Prostate gland (tissue), 2 donors: ENCODE measurements at regions not wholly inside any gene's neighbourhood (a gene's known extent, or its start where the extent isn't known, plus 50 kb on each side); places are given as distances from the start of the nearest gene placed in this dataset.
"Not testable (repeated sequence)": the region's sequence is repeated elsewhere in the genome, so short reads cannot be mapped to it uniquely, and the experiment has no call there.

Experiments
- DNase-seq: peaks from one replicate; pipeline ENCODE4 v3.0.0-alpha.2; 2019; ENCODE audit warnings: low spot score
- H3K27ac ChIP-seq, 2 donors: fragments of 200-600 bp; sonication (generic); 2 replicates each; pipeline ENCODE4 v1.5.1; 2017 to 2019
- H3K27me3 ChIP-seq: fragments of 200-600 bp; sonication (generic); replicated peaks from 2 replicates; pipeline ENCODE4 v1.5.1; 2019; ENCODE audit not compliant: insufficient read depth
- H3K36me3 ChIP-seq, 2 donors: fragments of 200-600 bp; sonication (generic); 1 replicate in 1 of 2; 2 replicates in 1 of 2; pipeline versions ENCODE4 v1.5.1 to v1.8.1; 2017 to 2019
- H3K4me1 ChIP-seq: fragments of 200-600 bp; sonication (generic); replicated peaks from 2 replicates; pipeline ENCODE4 v1.5.1; 2019
- H3K4me3 ChIP-seq, 2 donors: fragments of 200-600 bp; sonication (generic); 2 replicates each; pipeline ENCODE4 v1.5.1; 2017 to 2019
- H3K9me3 ChIP-seq: fragments of 200-600 bp; sonication (generic); 2 replicates; pipeline ENCODE4 v1.5.1; 2017
- CTCF ChIP-seq, 4 experiments: fragments of 200-600 bp in 2 of 4; fragments of 450-650 bp in 2 of 4; sonication (generic) in 2 of 4; IDR thresholded peaks; 1 replicate in 3 of 4; 2 replicates in 1 of 4; pipeline ENCODE4 v1.5.1; 2016 to 2019; ENCODE audit warnings: antibody characterized with exemption in 4 of 4, mild to moderate bottlenecking in 2 of 4, moderate library complexity in 2 of 4
- POLR2A ChIP-seq: fragments of 450-650 bp; IDR thresholded peaks from one replicate; pipeline ENCODE4 v1.6.1; 2016; ENCODE audit warnings: antibody characterized with exemption, mild to moderate bottlenecking
- POLR2AphosphoS5 ChIP-seq: sonication (generic); formaldehyde crosslinking; IDR thresholded peaks from one replicate; pipeline ENCODE4 v1.6.1; 2017; ENCODE audit warnings: antibody characterized with exemption
- WGBS: methylation state at CpG from one replicate; pipeline ENCODE4 v1.1.5; 2018; 5-methylcytosine and 5-hydroxymethylcytosine counted together
- intact Hi-C: fragments of 100-400 bp; cut with DNase I; formaldehyde crosslinking; loops from one replicate; pipeline ENCODE4 v1.14.2; 2022

GRCh38 chr2:163119966-163120365 lies 281.4 kb upstream of the KCNH7 start:
- Histone ChIP-seq H3K4me1 (no peaks in the 10 kb centered on the region), H3K9me3 (no peaks in the 10 kb centered on the region), H3K36me3 (no peaks in the 10 kb centered on the region), H3K27me3 (no peaks in the 10 kb centered on the region), H3K4me3 (no peak overlapping the region), H3K27ac (no peak overlapping the region)
- intact Hi-C loops, result no loop called here
- 28% methylated on average over 7 of the region's 7 CpGs for WGBS
- DNase-seq, result no peak
- TF ChIP-seq CTCF (IDR thresholded peaks at IDR 0.05), result no peak
- TF ChIP-seq POLR2A, result no peak
- TF ChIP-seq POLR2AphosphoS5, result no peak

- no peak for TF ChIP-seq POLR2AphosphoS5
- TF ChIP-seq CTCF (IDR thresholded peaks at IDR 0.05), result no peak
- TF ChIP-seq POLR2A, result no peak
- Histone ChIP-seq H3K9me3 (no peaks in the 10 kb centered on the region), H3K36me3 (no peaks in the 10 kb centered on the region), H3K27ac (no peak overlapping the region), H3K4me1 (no peaks in the 10 kb centered on the region), H3K4me3 (no peak overlapping the region), H3K27me3 (no peaks in the 10 kb centered on the region)
- no peak for DNase-seq
- intact Hi-C loops, result no loop called here
- WGBS, result 95% methylated on average over 1 of the region's 1 CpG
Measured at GRCh38 chr2:163086940-163087339, 248.4 kb upstream of the KCNH7 start.

GRCh38 chr2:163085366-163086024 lies 246.9 kb upstream of the KCNH7 start:
- H3K36me3 ChIP-seq, H3K27me3 ChIP-seq, H3K4me1 ChIP-seq, H3K27ac ChIP-seq, DNase-seq, H3K9me3 ChIP-seq, intact Hi-C loops, H3K4me3 ChIP-seq: not testable (repeated sequence)
- 53% methylated on average over 12 of the region's 12 CpGs for WGBS

GRCh38 chr2:163081754-163082153 lies 243.2 kb upstream of the KCNH7 start:
- TF ChIP-seq POLR2A (no peak), CTCF (IDR thresholded peaks at IDR 0.05) (no peak), POLR2AphosphoS5 (no peak)
- intact Hi-C loops, result no loop called here
- no peak for DNase-seq

GRCh38 chr2:163077241-163077640 lies 238.7 kb upstream of the KCNH7 start:
- Histone ChIP-seq H3K27ac (no peak overlapping the region), H3K9me3 (no peaks in the 10 kb centered on the region), H3K4me3 (no peak overlapping the region), H3K4me1 (no peaks in the 10 kb centered on the region), H3K36me3 (no peaks in the 10 kb centered on the region), H3K27me3 (no peaks in the 10 kb centered on the region)
- DNase-seq, result no peak
- TF ChIP-seq POLR2AphosphoS5 (no peak), POLR2A (no peak), CTCF (IDR thresholded peaks at IDR 0.05) (no peak)
- intact Hi-C loops, result no loop called here
- WGBS, result 0% methylated on average over 1 of the region's 1 CpG

More at GRCh38 chr2:163081754-163082153, 243.2 kb upstream of the KCNH7 start:
- Histone ChIP-seq H3K27ac (no peak overlapping the region), H3K27me3 (no peaks in the 10 kb centered on the region), H3K4me1 (no peaks in the 10 kb centered on the region), H3K9me3 (no peaks in the 10 kb centered on the region), H3K36me3 (no peaks in the 10 kb centered on the region), H3K4me3 (no peak overlapping the region)
